ENCODE measurements at regions not wholly inside any gene's neighbourhood (a gene's known extent, or its start where the extent isn't known, plus 50 kb on each side); places are given as distances from the start of the nearest gene placed in this dataset.

- TF ChIP-seq ZC3H10 (CRISPR knock-in tag; IDR thresholded peaks at IDR 0.05) (no peak), TCF4 (CRISPR knock-in tag; IDR thresholded peaks at IDR 0.05; ENCODE audit: borderline replicate concordance) (no peak), RARB (CRISPR knock-in tag; IDR thresholded peaks at IDR 0.05) (no peak), BACH2 (CRISPR knock-in tag; IDR thresholded peaks at IDR 0.05; ENCODE audit: borderline replicate concordance) (no peak), OSR1 (CRISPR knock-in tag; IDR thresholded peaks at IDR 0.05) (no peak), TOX (CRISPR knock-in tag; IDR thresholded peaks at IDR 0.05; ENCODE audit: borderline replicate concordance) (no peak), ZFP3 (CRISPR knock-in tag; IDR thresholded peaks at IDR 0.05) (no peak), ARNTL (CRISPR knock-in tag; IDR thresholded peaks at IDR 0.05; ENCODE audit: borderline replicate concordance, low read depth) (no peak), ZNF70 (CRISPR knock-in tag; IDR thresholded peaks at IDR 0.05) (no peak), ZFP30 (CRISPR knock-in tag; IDR thresholded peaks at IDR 0.05) (no peak)
- TF ChIP-seq, protein P1, sequence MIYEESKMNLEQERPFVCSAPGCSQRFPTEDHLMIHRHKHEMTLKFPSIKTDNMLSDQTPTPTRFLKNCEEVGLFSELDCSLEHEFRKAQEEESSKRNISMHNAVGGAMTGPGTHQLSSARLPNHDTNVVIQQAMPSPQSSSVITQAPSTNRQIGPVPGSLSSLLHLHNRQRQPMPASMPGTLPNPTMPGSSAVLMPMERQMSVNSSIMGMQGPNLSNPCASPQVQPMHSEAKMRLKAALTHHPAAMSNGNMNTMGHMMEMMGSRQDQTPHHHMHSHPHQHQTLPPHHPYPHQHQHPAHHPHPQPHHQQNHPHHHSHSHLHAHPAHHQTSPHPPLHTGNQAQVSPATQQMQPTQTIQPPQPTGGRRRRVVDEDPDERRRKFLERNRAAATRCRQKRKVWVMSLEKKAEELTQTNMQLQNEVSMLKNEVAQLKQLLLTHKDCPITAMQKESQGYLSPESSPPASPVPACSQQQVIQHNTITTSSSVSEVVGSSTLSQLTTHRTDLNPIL (CRISPR knock-in tag; IDR thresholded peaks at IDR 0.05; ENCODE audit: low read depth): no peak
- TF ChIP-seq, protein P2, sequence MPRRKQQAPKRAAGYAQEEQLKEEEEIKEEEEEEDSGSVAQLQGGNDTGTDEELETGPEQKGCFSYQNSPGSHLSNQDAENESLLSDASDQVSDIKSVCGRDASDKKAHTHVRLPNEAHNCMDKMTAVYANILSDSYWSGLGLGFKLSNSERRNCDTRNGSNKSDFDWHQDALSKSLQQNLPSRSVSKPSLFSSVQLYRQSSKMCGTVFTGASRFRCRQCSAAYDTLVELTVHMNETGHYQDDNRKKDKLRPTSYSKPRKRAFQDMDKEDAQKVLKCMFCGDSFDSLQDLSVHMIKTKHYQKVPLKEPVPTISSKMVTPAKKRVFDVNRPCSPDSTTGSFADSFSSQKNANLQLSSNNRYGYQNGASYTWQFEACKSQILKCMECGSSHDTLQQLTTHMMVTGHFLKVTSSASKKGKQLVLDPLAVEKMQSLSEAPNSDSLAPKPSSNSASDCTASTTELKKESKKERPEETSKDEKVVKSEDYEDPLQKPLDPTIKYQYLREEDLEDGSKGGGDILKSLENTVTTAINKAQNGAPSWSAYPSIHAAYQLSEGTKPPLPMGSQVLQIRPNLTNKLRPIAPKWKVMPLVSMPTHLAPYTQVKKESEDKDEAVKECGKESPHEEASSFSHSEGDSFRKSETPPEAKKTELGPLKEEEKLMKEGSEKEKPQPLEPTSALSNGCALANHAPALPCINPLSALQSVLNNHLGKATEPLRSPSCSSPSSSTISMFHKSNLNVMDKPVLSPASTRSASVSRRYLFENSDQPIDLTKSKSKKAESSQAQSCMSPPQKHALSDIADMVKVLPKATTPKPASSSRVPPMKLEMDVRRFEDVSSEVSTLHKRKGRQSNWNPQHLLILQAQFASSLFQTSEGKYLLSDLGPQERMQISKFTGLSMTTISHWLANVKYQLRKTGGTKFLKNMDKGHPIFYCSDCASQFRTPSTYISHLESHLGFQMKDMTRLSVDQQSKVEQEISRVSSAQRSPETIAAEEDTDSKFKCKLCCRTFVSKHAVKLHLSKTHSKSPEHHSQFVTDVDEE (CRISPR knock-in tag; IDR thresholded peaks at IDR 0.05): no peak
- TF ChIP-seq, protein P3, sequence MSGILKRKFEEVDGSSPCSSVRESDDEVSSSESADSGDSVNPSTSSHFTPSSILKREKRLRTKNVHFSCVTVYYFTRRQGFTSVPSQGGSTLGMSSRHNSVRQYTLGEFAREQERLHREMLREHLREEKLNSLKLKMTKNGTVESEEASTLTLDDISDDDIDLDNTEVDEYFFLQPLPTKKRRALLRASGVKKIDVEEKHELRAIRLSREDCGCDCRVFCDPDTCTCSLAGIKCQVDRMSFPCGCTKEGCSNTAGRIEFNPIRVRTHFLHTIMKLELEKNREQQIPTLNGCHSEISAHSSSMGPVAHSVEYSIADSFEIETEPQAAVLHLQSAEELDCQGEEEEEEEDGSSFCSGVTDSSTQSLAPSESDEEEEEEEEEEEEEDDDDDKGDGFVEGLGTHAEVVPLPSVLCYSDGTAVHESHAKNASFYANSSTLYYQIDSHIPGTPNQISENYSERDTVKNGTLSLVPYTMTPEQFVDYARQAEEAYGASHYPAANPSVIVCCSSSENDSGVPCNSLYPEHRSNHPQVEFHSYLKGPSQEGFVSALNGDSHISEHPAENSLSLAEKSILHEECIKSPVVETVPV (CRISPR knock-in tag; IDR thresholded peaks at IDR 0.05): no peak
- TF ChIP-seq, protein P4, sequence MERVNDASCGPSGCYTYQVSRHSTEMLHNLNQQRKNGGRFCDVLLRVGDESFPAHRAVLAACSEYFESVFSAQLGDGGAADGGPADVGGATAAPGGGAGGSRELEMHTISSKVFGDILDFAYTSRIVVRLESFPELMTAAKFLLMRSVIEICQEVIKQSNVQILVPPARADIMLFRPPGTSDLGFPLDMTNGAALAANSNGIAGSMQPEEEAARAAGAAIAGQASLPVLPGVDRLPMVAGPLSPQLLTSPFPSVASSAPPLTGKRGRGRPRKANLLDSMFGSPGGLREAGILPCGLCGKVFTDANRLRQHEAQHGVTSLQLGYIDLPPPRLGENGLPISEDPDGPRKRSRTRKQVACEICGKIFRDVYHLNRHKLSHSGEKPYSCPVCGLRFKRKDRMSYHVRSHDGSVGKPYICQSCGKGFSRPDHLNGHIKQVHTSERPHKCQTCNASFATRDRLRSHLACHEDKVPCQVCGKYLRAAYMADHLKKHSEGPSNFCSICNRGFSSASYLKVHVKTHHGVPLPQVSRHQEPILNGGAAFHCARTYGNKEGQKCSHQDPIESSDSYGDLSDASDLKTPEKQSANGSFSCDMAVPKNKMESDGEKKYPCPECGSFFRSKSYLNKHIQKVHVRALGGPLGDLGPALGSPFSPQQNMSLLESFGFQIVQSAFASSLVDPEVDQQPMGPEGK (CRISPR knock-in tag; IDR thresholded peaks at IDR 0.05; ENCODE audit: borderline replicate concordance): no peak
Measured at GRCh38 chr2:2536416-2537056, 205.5 kb upstream of the MYT1L start.

All from SK-N-SH treated with all-trans-retinoic acid at 6 μM for 48 hours (cell line).